OCI-M2 (cell line): ENCODE measurements at regions not wholly inside any gene's neighbourhood (a gene's known extent, or its start where the extent isn't known, plus 50 kb on each side); places are given as distances from the start of the nearest gene placed in this dataset.
"Not testable (repeated sequence)": the region's sequence is repeated elsewhere in the genome, so short reads cannot be mapped to it uniquely, and the experiment has no call there.

Experiments used
- DNase-seq: peaks from one replicate; lab custom pipeline; 2025; ENCODE audit not compliant: unreplicated experiment; lab: John Stamatoyannopoulos, UW

- no peak for DNase-seq
Measured at GRCh38 chr3:144683065-144683464, 711.4 kb downstream of the DIPK2A start.

GRCh38 chr3:144687862-144688261 lies 716.2 kb downstream of the DIPK2A start:
- DNase-seq = no peak

- DNase-seq = no peak
Measured at GRCh38 chr3:144692488-144692887, 720.9 kb downstream of the DIPK2A start.

GRCh38 chr3:144708437-144708836 lies 736.8 kb downstream of the DIPK2A start:
- DNase-seq = no peak

- no peak for DNase-seq
Measured at GRCh38 chr3:144737281-144737680, 765.7 kb downstream of the DIPK2A start.

- DNase-seq = no peak
Measured at GRCh38 chr3:144743225-144743668, 771.6 kb downstream of the DIPK2A start.

- no peak for DNase-seq
Measured at GRCh38 chr3:144744473-144744872, 772.9 kb downstream of the DIPK2A start.

GRCh38 chr3:144746631-144747030 lies 775.0 kb downstream of the DIPK2A start:
- DNase-seq = no peak

- not testable (repeated sequence) for DNase-seq
Measured at GRCh38 chr3:144749536-144750253, 778.1 kb downstream of the DIPK2A start.

GRCh38 chr3:144754076-144754783 lies 782.6 kb downstream of the DIPK2A start:
- DNase-seq = no peak

- no peak for DNase-seq
Measured at GRCh38 chr3:144756704-144757440, 785.2 kb downstream of the DIPK2A start.

- no peak for DNase-seq
Measured at GRCh38 chr3:144760831-144761230, 789.2 kb downstream of the DIPK2A start.

- DNase-seq = no peak
Measured at GRCh38 chr3:144762091-144762490, 790.5 kb downstream of the DIPK2A start.

- DNase-seq = no peak
Measured at GRCh38 chr3:144763878-144764454, 792.3 kb downstream of the DIPK2A start.

- DNase-seq = no peak
Measured at GRCh38 chr3:144770281-144770680, 798.7 kb downstream of the DIPK2A start.

GRCh38 chr3:144770915-144771351 lies 799.3 kb downstream of the DIPK2A start:
- DNase-seq = no peak

GRCh38 chr3:144771381-144771870 lies 799.8 kb downstream of the DIPK2A start:
- DNase-seq = no peak

GRCh38 chr3:144772372-144772771 lies 800.7 kb downstream of the DIPK2A start:
- no peak for DNase-seq

- DNase-seq = no peak
Measured at GRCh38 chr3:144773350-144773749, 801.7 kb downstream of the DIPK2A start.

GRCh38 chr3:144774897-144775296 lies 803.3 kb downstream of the DIPK2A start:
- DNase-seq = no peak

- DNase-seq = no peak
Measured at GRCh38 chr3:144775551-144775950, 803.9 kb downstream of the DIPK2A start.
